MM.1S (cell line): ENCODE measurements at regions not wholly inside any gene's neighbourhood (a gene's known extent, or its start where the extent isn't known, plus 50 kb on each side); places are given as distances from the start of the nearest gene placed in this dataset.

Experiments used
- CTCF ChIP-seq: fragments of 300-600 bp; sonication (generic); IDR thresholded peaks from 2 replicates; pipeline ENCODE4 v1.5.1; 2016; ENCODE audit warnings: antibody characterized with exemption, low read length, mixed read lengths
- EZH2 ChIP-seq: fragments of 300-600 bp; sonication (generic); optimal IDR thresholded peaks from 2 replicates; pipeline ENCODE3; 2017; ENCODE audit warnings: low read depth, mild to moderate bottlenecking, antibody characterized with exemption, low read length, mixed read lengths
- EZH2phosphoT487 ChIP-seq: fragments of 300-600 bp; sonication (generic); IDR thresholded peaks from 2 replicates; pipeline ENCODE4 v1.6.1; 2018; ENCODE audit warnings: antibody characterized with exemption, low read length

- TF ChIP-seq CTCF, result no peak
- no peak for TF ChIP-seq EZH2phosphoT487
- no peak for TF ChIP-seq EZH2
Measured at GRCh38 chr15:37877851-37878741, 56.3 kb upstream of the TMCO5A start.
